SK-N-SH (cell line): ENCODE measurements at regions not wholly inside any gene's neighbourhood (a gene's known extent, or its start where the extent isn't known, plus 50 kb on each side); places are given as distances from the start of the nearest gene placed in this dataset.

Source experiments
- CTCF ChIP-seq: fragments of 200-600 bp; sonication (generic); IDR thresholded peaks from 2 replicates; pipeline ENCODE4 v1.6.1; 2017; ENCODE audit warnings: antibody characterized with exemption, mild to moderate bottlenecking, moderate library complexity
- EZH2phosphoT487 ChIP-seq: fragments of 200-600 bp; sonication (generic); IDR thresholded peaks from 2 replicates; pipeline ENCODE4 v1.6.1; 2017; ENCODE audit warnings: low read depth, mixed run types, mild to moderate bottlenecking, antibody characterized with exemption, moderate library complexity, borderline replicate concordance
- JUND ChIP-seq: IDR thresholded peaks from 2 replicates; pipeline ENCODE4 v1.4.0; 2012
- MXI1 ChIP-seq: IDR thresholded peaks from 2 replicates; pipeline ENCODE4 v1.6.1; 2012; ENCODE audit warnings: mild to moderate bottlenecking, low read depth, low read length, improper control_type of control experiment
- NFIC ChIP-seq: IDR thresholded peaks from 2 replicates; pipeline ENCODE4 v1.4.0; 2012; ENCODE audit warnings: borderline replicate concordance
- NRF1 ChIP-seq: IDR thresholded peaks from 2 replicates; pipeline ENCODE4 v1.6.1; 2012; ENCODE audit warnings: low read depth, mild to moderate bottlenecking, low read length
- POLR2AphosphoS5 ChIP-seq: IDR thresholded peaks from 2 replicates; pipeline ENCODE4 v1.6.1; 2012; ENCODE audit warnings: low read depth, low read length

- TF ChIP-seq CTCF: no peak
- TF ChIP-seq JUND: no peak
- no peak for TF ChIP-seq NRF1
- TF ChIP-seq MXI1: no peak
- no peak for TF ChIP-seq EZH2phosphoT487
- TF ChIP-seq POLR2AphosphoS5: no peak
- no peak for TF ChIP-seq NFIC
Observed at GRCh38 chr20:41774291-41774690, 156.1 kb upstream of the CHD6 start.
